Mesothelial cell of epicardium (in vitro differentiated cells): ENCODE measurements at regions not wholly inside any gene's neighbourhood (a gene's known extent, or its start where the extent isn't known, plus 50 kb on each side); places are given as distances from the start of the nearest gene placed in this dataset.

Experiments used
- DNase-seq, 2 experiments: peaks; one replicate each; pipeline ENCODE4 v3.0.0; 2021; ENCODE audit warnings: low spot score in 2 of 2; ENCODE audit not compliant: unreplicated experiment in 2 of 2
- H3K27ac Mint-ChIP-seq: 2 replicates; pipeline ENCODE4 v1.8.0; 2021; ENCODE audit warnings: mixed read lengths
- H3K27me3 Mint-ChIP-seq: 2 replicates; pipeline ENCODE4 v1.8.0; 2021; ENCODE audit warnings: low read depth, mixed read lengths
- H3K36me3 Mint-ChIP-seq: 2 replicates; pipeline ENCODE4 v1.8.0; 2021; ENCODE audit warnings: mixed read lengths
- H3K4me1 Mint-ChIP-seq: 2 replicates; pipeline ENCODE4 v1.8.0; 2021; ENCODE audit warnings: mixed read lengths
- H3K4me3 Mint-ChIP-seq: 2 replicates; pipeline ENCODE4 v1.8.0; 2021; ENCODE audit warnings: mild to moderate bottlenecking, moderate library complexity, mixed read lengths
- H3K9me3 Mint-ChIP-seq: 2 replicates; pipeline ENCODE4 v1.8.0; 2021; ENCODE audit warnings: mixed read lengths
- CTCF ChIP-seq: fragments of 200-600 bp; sonication (generic); IDR thresholded peaks from one replicate; pipeline ENCODE4 v1.5.0; 2021; ENCODE audit warnings: antibody characterized with exemption; ENCODE audit not compliant: unreplicated experiment

GRCh38 chr6:44672841-44673240, 285.3 kb downstream of the CDC5L start:
- Mint-ChIP-seq H3K27me3 (peaks cover 39% of the 10 kb centered on the region), H3K4me3 (no peak overlapping the region), H3K27ac (no peak overlapping the region), H3K9me3 (no peaks in the 10 kb centered on the region), H3K36me3 (no peaks in the 10 kb centered on the region), H3K4me1 (peaks cover 10% of the 10 kb centered on the region)
- TF ChIP-seq CTCF, result no peak
- DNase-seq, result no peak

GRCh38 chr6:44674226-44675155, 287.0 kb downstream of the CDC5L start:
- no peaks in the 10 kb centered on the region for H3K9me3 Mint-ChIP-seq
- H3K36me3 Mint-ChIP-seq, result no peaks in the 10 kb centered on the region
- H3K4me1 Mint-ChIP-seq, result no peaks in the 10 kb centered on the region
- no peak for DNase-seq
- peaks cover 26% of the 10 kb centered on the region for H3K27me3 Mint-ChIP-seq
- TF ChIP-seq CTCF, result no peak
- H3K27ac Mint-ChIP-seq, result no peak overlapping the region
- H3K4me3 Mint-ChIP-seq, result no peak overlapping the region

DNA sequence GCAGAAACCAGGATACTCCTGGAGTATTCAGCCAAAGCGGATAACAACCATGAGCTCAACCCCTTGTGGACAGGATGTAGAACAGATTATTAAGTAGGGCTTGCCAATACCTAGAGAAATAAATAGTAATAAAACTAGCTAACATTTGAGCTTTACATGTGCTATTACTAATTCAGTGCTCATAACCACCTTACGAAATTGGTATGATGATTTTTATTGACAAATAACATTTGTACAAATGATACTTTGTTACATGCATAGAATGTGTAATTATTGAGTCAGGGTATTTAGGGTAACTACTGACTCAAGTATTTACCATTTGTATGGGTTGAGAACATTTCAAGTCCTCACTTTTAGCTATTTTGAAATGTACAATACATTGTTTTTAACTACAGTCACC, 287.9 kb downstream of the CDC5L start:
- H3K4me3 Mint-ChIP-seq, result no peak overlapping the region
- H3K27ac Mint-ChIP-seq, result no peak overlapping the region
- no peaks in the 10 kb centered on the region for H3K36me3 Mint-ChIP-seq
- H3K9me3 Mint-ChIP-seq, result no peaks in the 10 kb centered on the region
- no peaks in the 10 kb centered on the region for H3K4me1 Mint-ChIP-seq
- DNase-seq, result no peak
- TF ChIP-seq CTCF, result no peak
- peaks cover 21% of the 10 kb centered on the region for H3K27me3 Mint-ChIP-seq

DNA sequence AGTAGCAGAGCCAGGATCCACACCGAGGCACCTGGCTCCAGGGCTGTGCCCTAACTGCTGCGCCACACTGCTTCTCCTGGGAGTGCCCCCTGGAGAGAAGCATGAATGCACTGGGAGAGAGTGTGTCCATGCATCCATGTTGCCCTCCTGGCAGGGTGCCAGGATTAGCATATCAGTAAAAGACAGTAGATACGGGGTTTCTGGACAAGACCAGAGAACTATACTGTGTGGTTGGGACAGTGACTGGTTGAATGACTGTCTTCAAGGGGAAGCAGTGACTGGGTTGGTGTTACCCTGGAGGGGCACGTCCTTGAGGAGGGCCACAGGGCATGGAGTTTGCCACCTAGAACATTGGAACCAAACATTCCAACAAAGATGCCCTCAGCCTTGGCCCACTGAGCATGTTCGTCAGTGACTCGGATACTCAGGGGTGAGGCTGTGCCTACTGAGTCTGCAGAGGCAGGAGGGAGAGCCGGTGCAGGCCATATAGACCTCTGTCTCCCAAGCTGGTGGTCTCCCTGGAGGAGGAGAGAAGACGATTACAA, 288.8 kb downstream of the CDC5L start:
- H3K4me1 Mint-ChIP-seq, result no peaks in the 10 kb centered on the region
- TF ChIP-seq CTCF, result no peak
- H3K4me3 Mint-ChIP-seq, result no peak overlapping the region
- H3K27ac Mint-ChIP-seq, result no peak overlapping the region
- no peak for DNase-seq
- H3K9me3 Mint-ChIP-seq, result no peaks in the 10 kb centered on the region
- peaks cover 17% of the 10 kb centered on the region for H3K27me3 Mint-ChIP-seq
- no peaks in the 10 kb centered on the region for H3K36me3 Mint-ChIP-seq

DNA sequence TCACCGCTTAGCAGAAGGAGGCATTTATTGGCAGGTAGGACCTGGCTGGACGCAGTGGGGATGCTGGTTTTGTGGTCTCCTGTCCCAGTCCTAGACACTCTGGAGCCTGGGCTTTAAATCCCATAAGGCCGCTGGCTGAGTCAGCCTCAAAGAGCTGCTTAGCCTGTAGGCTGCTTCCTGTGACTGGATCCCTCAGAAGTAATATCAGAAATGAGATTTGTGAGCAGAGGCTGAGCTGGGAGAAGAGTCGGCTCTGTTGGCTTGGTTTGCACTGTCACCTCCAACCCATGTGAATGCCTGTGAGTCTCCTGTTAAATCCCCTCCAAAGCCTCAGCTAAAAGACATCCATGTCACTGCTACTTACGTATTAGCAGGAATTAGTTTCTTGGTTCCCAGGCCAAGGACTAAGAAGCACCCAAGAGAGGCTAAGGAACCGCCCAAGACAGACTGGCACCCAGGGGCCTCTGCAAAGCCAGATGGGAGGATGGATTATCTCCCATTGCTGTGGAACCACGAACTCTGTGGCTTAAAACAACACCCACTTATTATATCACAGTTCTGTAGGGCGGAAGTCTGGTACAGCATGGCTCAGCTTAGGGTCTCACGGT, 289.4 kb downstream of the CDC5L start:
- no peak for DNase-seq
- Mint-ChIP-seq H3K4me3 (no peak overlapping the region), H3K27me3 (peaks cover 15% of the 10 kb centered on the region), H3K9me3 (no peaks in the 10 kb centered on the region), H3K36me3 (no peaks in the 10 kb centered on the region), H3K27ac (no peak overlapping the region), H3K4me1 (no peaks in the 10 kb centered on the region)
- TF ChIP-seq CTCF, result no peak
